BLaER1 treated with 17β-estradiol and CSF1 and Interleukin-3, amounts not matched to agents 10 nM and 100 nM (cell line): ENCODE measurements at regions not wholly inside any gene's neighbourhood (a gene's known extent, or its start where the extent isn't known, plus 50 kb on each side); places are given as distances from the start of the nearest gene placed in this dataset.
"Not testable (repeated sequence)": the region's sequence is repeated elsewhere in the genome, so short reads cannot be mapped to it uniquely, and the experiment has no call there.

Experiments used
- H3K27ac ChIP-seq, 11 experiments: shearing (Covaris generic); formaldehyde crosslinking; 2 replicates each; pipeline ENCODE4 v1.8.1; 2022
- H3K27me3 ChIP-seq, 11 experiments: shearing (Covaris generic); formaldehyde crosslinking; 2 replicates each; pipeline ENCODE4 v1.8.1; 2022
- H3K36me3 ChIP-seq, 11 experiments: shearing (Covaris generic); formaldehyde crosslinking; 2 replicates each; pipeline ENCODE4 v1.8.1; 2022
- H3K4me1 ChIP-seq, 10 experiments: shearing (Covaris generic); formaldehyde crosslinking; 2 replicates each; pipeline ENCODE4 v1.8.1; 2022
- H3K4me2 ChIP-seq, 11 experiments: shearing (Covaris generic); formaldehyde crosslinking; 2 replicates each; pipeline ENCODE4 v1.8.1; 2022
- H3K4me3 ChIP-seq, 10 experiments: shearing (Covaris generic); formaldehyde crosslinking; 2 replicates each; pipeline ENCODE4 v1.8.1; 2022
- H3K9ac ChIP-seq, 11 experiments: shearing (Covaris generic); formaldehyde crosslinking; 2 replicates each; pipeline ENCODE4 v1.8.1; 2022
- H3K9me3 ChIP-seq, 11 experiments: shearing (Covaris generic); formaldehyde crosslinking; replicated peaks in 1 of 11; 2 replicates each; pipeline ENCODE4 v1.8.1; 2022
- H4K20me1 ChIP-seq, 11 experiments: shearing (Covaris generic); formaldehyde crosslinking; 2 replicates each; pipeline ENCODE4 v1.8.1; 2022
- Cebpa-rat ChIP-seq, 11 experiments: shearing (Covaris generic); IDR thresholded peaks; 2 replicates each; pipeline ENCODE4 v1.8.1; 2022

GRCh38 chr14:48672506-48672905, 913.7 kb downstream of the RPS29 start:
- no peak for TF ChIP-seq Cebpa-rat (IDR thresholded peaks at IDR 0.05)
- Histone ChIP-seq H3K27ac (no peak overlapping the region), H3K9me3 (peaks cover 4 to 17% (median 12%) of the 10 kb centered on the region in 11 experiments; a peak in 16 of 22 replicates), H3K4me3 (no peak overlapping the region), H3K36me3 (no peaks in the 10 kb centered on the region), H3K4me2 (no peak overlapping the region), H3K9ac (no peak overlapping the region), H3K27me3 (no peaks in the 10 kb centered on the region), H3K4me1 (no peaks in the 10 kb centered on the region), H4K20me1 (no peaks in the 10 kb centered on the region)

DNA sequence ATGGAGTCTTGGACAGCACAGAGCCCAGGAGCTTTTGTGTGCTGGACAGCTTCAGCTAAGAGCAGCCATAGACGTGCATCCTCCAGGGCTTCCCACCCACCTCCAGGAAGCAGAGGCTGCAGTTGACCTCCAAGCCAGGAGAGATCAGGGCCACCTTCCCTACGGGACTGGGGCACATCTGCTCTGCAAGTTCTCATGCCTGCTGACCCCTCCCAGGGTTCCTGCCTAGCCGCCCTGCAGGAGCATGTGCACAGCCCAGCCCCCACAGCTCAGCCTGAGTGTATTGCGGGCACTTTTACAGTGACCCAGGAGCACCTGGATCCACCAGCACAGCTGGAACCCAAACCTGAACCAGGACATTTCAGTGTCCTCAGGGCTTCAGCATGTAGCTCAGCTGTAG, 915.2 kb downstream of the RPS29 start:
- H3K4me2 ChIP-seq, result no peak overlapping the region
- H3K4me1 ChIP-seq, result no peaks in the 10 kb centered on the region
- H3K36me3 ChIP-seq, result no peaks in the 10 kb centered on the region
- no peak overlapping the region for H3K9ac ChIP-seq
- TF ChIP-seq Cebpa-rat (IDR thresholded peaks at IDR 0.05), result no peak
- no peak overlapping the region for H3K4me3 ChIP-seq
- no peaks in the 10 kb centered on the region for H3K27me3 ChIP-seq
- H3K27ac ChIP-seq, result no peak overlapping the region
- H4K20me1 ChIP-seq, result no peaks in the 10 kb centered on the region
- peaks cover under 1 to 12% (median 7%) of the 10 kb centered on the region in 11 experiments; a peak in 14 of 22 replicates for H3K9me3 ChIP-seq

DNA sequence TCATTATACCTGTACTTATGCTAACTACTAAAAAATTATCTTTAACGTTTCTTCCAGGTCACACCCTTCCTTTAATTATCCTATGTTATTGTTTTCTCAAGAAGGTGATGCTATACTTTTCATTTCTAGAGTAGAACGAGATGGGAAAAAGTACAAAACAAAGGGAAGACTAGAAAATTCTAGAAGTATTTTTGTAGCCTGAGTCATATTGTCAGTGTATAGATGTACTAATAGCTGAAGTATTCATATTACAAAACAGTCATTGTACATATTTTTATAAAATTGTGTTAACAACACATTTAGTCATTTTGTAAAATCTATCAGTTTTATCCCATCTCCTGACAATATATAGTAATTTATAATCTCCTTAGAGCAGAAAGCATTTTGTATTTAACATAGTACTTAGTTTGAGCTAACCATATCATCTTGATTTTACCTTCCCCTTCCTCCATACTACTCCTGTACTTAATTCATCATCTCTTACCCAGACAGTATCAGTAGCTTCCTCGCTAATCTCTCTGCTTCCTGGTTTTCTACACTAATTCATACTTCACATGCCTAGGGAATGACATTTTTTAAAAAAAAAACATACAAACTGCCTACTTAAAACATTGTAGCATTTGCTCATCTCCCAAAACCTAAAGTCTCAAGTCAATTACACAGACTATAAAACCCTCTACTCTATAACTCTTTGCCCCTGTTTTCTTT, 920.9 kb downstream of the RPS29 start:
- H3K4me1 ChIP-seq, result no peaks in the 10 kb centered on the region
- no peak overlapping the region for H3K4me2 ChIP-seq

DNA sequence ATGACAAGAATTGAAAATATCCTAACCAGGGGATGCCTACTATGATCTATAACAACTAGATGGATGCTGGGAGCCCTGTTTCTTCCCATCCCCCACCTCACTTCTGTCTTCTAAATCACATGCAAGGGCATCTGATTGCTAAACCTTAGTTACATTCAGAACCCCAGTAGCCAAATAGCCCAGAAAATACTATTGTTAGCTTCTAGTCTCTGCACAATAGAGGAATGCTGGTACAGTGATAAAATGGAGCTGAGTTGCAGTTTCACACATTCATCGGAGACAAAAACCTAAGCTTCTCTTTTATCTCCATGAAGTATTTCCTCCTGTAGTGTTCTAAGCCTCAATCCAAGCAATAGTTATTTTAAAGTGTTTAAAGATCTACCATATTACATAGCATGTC, 942.9 kb downstream of the RPS29 start:
- Histone ChIP-seq H4K20me1 (no peaks in the 10 kb centered on the region), H3K36me3 (no peaks in the 10 kb centered on the region), H3K4me1 (no peaks in the 10 kb centered on the region), H3K4me2 (no peak overlapping the region), H3K9me3 (no peaks in the 10 kb centered on the region), H3K4me3 (no peak overlapping the region), H3K9ac (no peak overlapping the region), H3K27ac (no peak overlapping the region), H3K27me3 (no peaks in the 10 kb centered on the region)
- no peak for TF ChIP-seq Cebpa-rat (IDR thresholded peaks at IDR 0.05)

More for the DNA sequence above, 920.9 kb downstream of the RPS29 start:
- Histone ChIP-seq H3K27me3 (no peaks in the 10 kb centered on the region), H3K36me3 (no peaks in the 10 kb centered on the region), H4K20me1 (no peaks in the 10 kb centered on the region), H3K27ac (no peak overlapping the region), H3K9ac (no peak overlapping the region), H3K4me3 (no peak overlapping the region), H3K9me3 (peaks cover 0 to 5% (median 0%) of the 10 kb centered on the region in 11 experiments; a peak in 3 of 22 replicates)
- no peak for TF ChIP-seq Cebpa-rat (IDR thresholded peaks at IDR 0.05)

DNA sequence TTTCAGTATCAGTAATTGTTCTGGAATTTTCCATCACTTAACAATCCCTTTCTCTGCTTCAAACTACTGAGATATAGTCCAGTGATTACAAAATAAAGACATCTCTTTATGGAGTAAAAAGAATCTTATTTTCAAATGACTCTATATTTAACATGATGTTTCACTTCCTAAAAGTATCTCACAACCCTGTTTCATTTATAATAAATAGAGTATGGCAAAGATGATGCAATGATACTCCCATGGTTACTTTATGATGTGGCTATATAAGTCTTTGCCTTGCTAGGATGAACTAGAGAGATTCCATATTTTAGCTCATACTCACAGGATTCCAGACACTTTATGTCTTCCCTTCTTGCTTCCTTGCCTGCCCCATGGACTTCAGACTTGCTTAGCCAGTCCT, 953.5 kb upstream of the MDGA2 start:
- H3K4me1 ChIP-seq, result peaks cover 0 to 18% (median 14%) of the 10 kb centered on the region in 10 experiments; a peak in 16 of 20 replicates
- H4K20me1 ChIP-seq, result no peaks in the 10 kb centered on the region
- peak in 1 of 11 experiments; percentile 46; a peak in 2 of 22 replicates for TF ChIP-seq Cebpa-rat (IDR thresholded peaks at IDR 0.05)
- H3K4me3 ChIP-seq, result no peak overlapping the region
- H3K27me3 ChIP-seq, result no peaks in the 10 kb centered on the region
- no peaks in the 10 kb centered on the region for H3K36me3 ChIP-seq
- H3K9ac ChIP-seq, result no peak overlapping the region
- H3K4me2 ChIP-seq, result peak overlapping the region in 10 of 11 experiments; percentile 0 to 65 (median 33); a peak in 10 of 22 replicates
- no peaks in the 10 kb centered on the region for H3K9me3 ChIP-seq
- H3K27ac ChIP-seq, result peak overlapping the region in 9 of 11 experiments; percentile 14 to 61 (median 40); a peak in 11 of 22 replicates

GRCh38 chr14:48622980-48623379, 947.6 kb upstream of the MDGA2 start:
- no peak for TF ChIP-seq Cebpa-rat (IDR thresholded peaks at IDR 0.05)
- no peak overlapping the region for H3K27ac ChIP-seq
- H4K20me1 ChIP-seq, result no peaks in the 10 kb centered on the region
- no peaks in the 10 kb centered on the region for H3K9me3 ChIP-seq
- no peak overlapping the region for H3K4me3 ChIP-seq
- no peaks in the 10 kb centered on the region for H3K27me3 ChIP-seq
- no peaks in the 10 kb centered on the region for H3K36me3 ChIP-seq
- peaks cover 0 to 2% (median 0%) of the 10 kb centered on the region in 10 experiments; a peak in 1 of 20 replicates for H3K4me1 ChIP-seq
- no peak overlapping the region for H3K4me2 ChIP-seq
- H3K9ac ChIP-seq, result no peak overlapping the region

- Histone ChIP-seq H3K9me3 (peaks cover 0 to 6% (median 4%) of the 10 kb centered on the region in 11 experiments; a peak in 4 of 22 replicates), H3K4me1 (no peaks in the 10 kb centered on the region), H3K27ac (no peak overlapping the region), H3K27me3 (no peaks in the 10 kb centered on the region), H3K36me3 (no peaks in the 10 kb centered on the region), H4K20me1 (no peaks in the 10 kb centered on the region), H3K9ac (no peak overlapping the region), H3K4me2 (no peak overlapping the region), H3K4me3 (no peak overlapping the region)
- TF ChIP-seq Cebpa-rat (IDR thresholded peaks at IDR 0.05), result no peak
Observed at GRCh38 chr14:48618057-48618456, 942.7 kb upstream of the MDGA2 start.

DNA sequence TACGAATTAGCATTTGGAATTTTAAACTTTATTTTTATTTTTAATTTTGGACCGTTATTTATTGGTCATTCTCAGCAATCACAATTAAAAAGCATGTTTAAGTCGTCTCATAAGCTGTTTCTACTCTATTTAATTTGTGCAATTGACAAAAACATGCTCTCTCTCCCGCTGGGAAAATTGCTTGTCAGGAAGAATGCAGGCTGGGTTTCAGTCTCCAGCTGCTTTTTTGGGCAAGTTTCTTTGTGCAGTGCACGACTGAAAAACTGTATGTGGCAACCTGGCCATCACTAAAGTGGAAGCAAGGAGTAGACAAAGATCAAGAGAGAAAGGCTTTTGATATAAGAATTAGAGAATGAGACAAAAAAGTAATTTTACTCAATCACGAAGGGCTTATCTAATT, 941.5 kb upstream of the MDGA2 start:
- H4K20me1 ChIP-seq, result no peaks in the 10 kb centered on the region
- no peak overlapping the region for H3K9ac ChIP-seq
- H3K4me3 ChIP-seq, result no peak overlapping the region
- H3K9me3 ChIP-seq, result peaks cover 0 to 7% (median 4%) of the 10 kb centered on the region in 11 experiments; a peak in 6 of 22 replicates
- no peaks in the 10 kb centered on the region for H3K27me3 ChIP-seq
- no peak overlapping the region for H3K27ac ChIP-seq
- H3K4me2 ChIP-seq, result no peak overlapping the region
- no peaks in the 10 kb centered on the region for H3K36me3 ChIP-seq
- no peaks in the 10 kb centered on the region for H3K4me1 ChIP-seq
- TF ChIP-seq Cebpa-rat (IDR thresholded peaks at IDR 0.05), result no peak

- TF ChIP-seq Cebpa-rat (IDR thresholded peaks at IDR 0.05), result no peak
- no peaks in the 10 kb centered on the region for H4K20me1 ChIP-seq
- no peaks in the 10 kb centered on the region for H3K27me3 ChIP-seq
- H3K4me3 ChIP-seq, result no peak overlapping the region
- peaks cover 0 to 14% (median 4%) of the 10 kb centered on the region in 11 experiments; a peak in 6 of 22 replicates for H3K9me3 ChIP-seq
- H3K36me3 ChIP-seq, result no peaks in the 10 kb centered on the region
- H3K4me2 ChIP-seq, result no peak overlapping the region
- H3K9ac ChIP-seq, result no peak overlapping the region
- H3K27ac ChIP-seq, result no peak overlapping the region
- no peaks in the 10 kb centered on the region for H3K4me1 ChIP-seq
Observed at GRCh38 chr14:48615618-48616017, 940.2 kb upstream of the MDGA2 start.

- Histone ChIP-seq H3K36me3 (no peaks in the 10 kb centered on the region), H3K9me3 (peaks cover 0 to 14% (median 4%) of the 10 kb centered on the region in 11 experiments; a peak in 6 of 22 replicates), H3K27ac (no peak overlapping the region), H3K4me2 (no peak overlapping the region), H4K20me1 (no peaks in the 10 kb centered on the region), H3K27me3 (no peaks in the 10 kb centered on the region), H3K4me1 (no peaks in the 10 kb centered on the region), H3K4me3 (no peak overlapping the region), H3K9ac (no peak overlapping the region)
- no peak for TF ChIP-seq Cebpa-rat (IDR thresholded peaks at IDR 0.05)
Observed at GRCh38 chr14:48614003-48614402, 938.6 kb upstream of the MDGA2 start.

- H3K9me3 ChIP-seq, result peaks cover 0 to 23% (median 0%) of the 10 kb centered on the region in 11 experiments; a peak in 5 of 22 replicates
- H4K20me1 ChIP-seq, H3K9ac ChIP-seq, H3K27ac ChIP-seq, H3K4me2 ChIP-seq, H3K4me1 ChIP-seq, H3K36me3 ChIP-seq, H3K4me3 ChIP-seq, H3K27me3 ChIP-seq: not testable (repeated sequence)
Observed at GRCh38 chr14:48606960-48607359, 931.6 kb upstream of the MDGA2 start.
